ENCODE measurements at regions not wholly inside any gene's neighbourhood (a gene's known extent, or its start where the extent isn't known, plus 50 kb on each side); places are given as distances from the start of the nearest gene placed in this dataset.

DNA sequence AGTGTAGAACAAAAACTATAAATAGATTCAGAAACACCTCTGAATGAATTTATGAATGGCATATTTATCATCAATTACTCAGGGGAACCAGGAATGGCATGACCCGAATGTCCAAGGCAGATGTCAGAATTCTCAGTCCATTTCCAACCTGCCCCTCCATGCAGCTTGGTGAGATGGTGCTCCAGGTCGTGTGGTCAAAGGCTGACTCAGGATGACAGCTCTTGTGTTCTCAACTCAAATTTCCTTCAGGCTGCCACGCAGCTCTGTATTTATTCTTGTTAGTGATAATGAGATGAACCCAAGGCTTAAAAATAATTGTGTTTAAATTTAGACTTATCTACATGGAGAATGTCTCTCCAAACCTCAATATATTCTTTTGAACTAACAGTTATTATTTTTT, 146.9 kb downstream of the METTL4 start:
- WGBS, 2 experiments (ENCODE audit: low coverage in 1 of 2, low lambda C conversion rate in 2 of 2, missing lambda C conversion rate in 2 of 2), result 10 to 12% methylated on average over 3 of the region's 3 CpGs
- Histone ChIP-seq H3K36me3 (ENCODE audit: low read depth) (no peaks in the 10 kb centered on the region), H3K4me2 (ENCODE audit: unreplicated experiment) (no peak overlapping the region)

DNA sequence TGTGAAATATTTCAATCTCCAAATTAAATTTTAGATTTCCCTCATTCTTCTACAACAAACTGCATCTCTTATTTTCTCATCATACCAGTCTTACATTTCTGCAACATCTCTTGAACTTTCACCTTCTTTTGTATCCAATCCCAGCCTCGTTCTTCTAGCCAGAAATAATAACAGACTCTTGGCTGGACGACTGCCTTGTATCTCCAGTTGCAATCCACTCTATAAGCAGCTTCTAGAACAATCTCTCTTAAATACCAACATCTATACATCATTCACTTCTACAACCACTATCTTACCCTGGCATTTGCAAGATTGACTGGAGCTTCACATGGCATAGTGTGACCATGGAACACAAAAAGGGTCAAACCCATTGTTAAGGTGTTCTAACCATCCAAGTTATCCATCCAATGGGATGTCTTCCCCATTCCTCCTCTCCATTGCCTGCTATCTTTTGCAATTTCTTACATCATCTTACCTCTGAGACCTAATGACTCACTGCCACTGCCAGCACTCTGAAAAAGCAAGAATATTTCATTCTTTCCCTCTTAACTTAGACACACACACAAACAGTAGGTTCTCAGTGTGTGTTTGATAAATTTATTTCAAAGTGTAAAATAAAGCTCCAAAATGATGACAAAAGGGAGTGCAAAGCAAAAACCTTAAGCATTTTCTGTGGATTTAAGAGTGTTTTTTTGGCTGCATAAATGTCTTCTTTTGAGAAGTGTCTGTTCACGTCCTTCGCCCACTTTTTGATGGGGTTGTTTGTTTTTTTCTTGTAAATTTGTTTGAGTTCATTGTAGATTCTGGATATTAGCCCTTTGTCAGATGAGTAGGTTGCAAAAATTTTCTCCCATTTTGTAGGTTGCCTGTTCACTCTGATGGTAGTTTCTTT, 145.6 kb downstream of the METTL4 start:
- Histone ChIP-seq H3K4me3 (no peak overlapping the region), H4K20me1 (ENCODE audit: insufficient read depth) (no peaks in the 10 kb centered on the region), H3K36me3 (ENCODE audit: low read depth) (no peaks in the 10 kb centered on the region), H3K4me1 (ENCODE audit: insufficient read depth) (no peaks in the 10 kb centered on the region; the same call in 1 of the 2 replicates), H3K9me3 (ENCODE audit: low read depth) (no peaks in the 10 kb centered on the region), H3K27me3 (replicated peaks; ENCODE audit: insufficient read depth) (no peaks in the 10 kb centered on the region), H3K9ac (no peak overlapping the region), H3K4me2 (ENCODE audit: unreplicated experiment) (no peak overlapping the region), H3K9me2 (ENCODE audit: insufficient read depth) (no peaks in the 10 kb centered on the region), H2AFZ (no peak overlapping the region), H3K27ac (no peak overlapping the region), H3F3A (ENCODE audit: insufficient read depth) (no peaks in the 10 kb centered on the region), H3K79me2 (ENCODE audit: insufficient read depth) (no peaks in the 10 kb centered on the region)
- no peak for TF ChIP-seq EZH2phosphoT487 (IDR thresholded peaks at IDR 0.05; ENCODE audit: insufficient read depth, low read depth)
- no peak for TF ChIP-seq EZH2 (IDR thresholded peaks at IDR 0.05; ENCODE audit: insufficient read depth, poor library complexity, severe bottlenecking)
- peak; percentile 55 for DNase-seq
- in situ Hi-C loops (cut with MboI), result no loop called here
- WGBS, 2 experiments (ENCODE audit: low coverage in 1 of 2, low lambda C conversion rate in 2 of 2, missing lambda C conversion rate in 2 of 2), result 67% methylated on average over 4 of the region's 4 CpGs

More for the DNA sequence above, 146.9 kb downstream of the METTL4 start:
- in situ Hi-C loops (cut with MboI), result loop anchor here (25.0 kb wide), 1 partner anchor 88 kb away; no protein-coding TSS in a partner anchor
- no peaks in the 10 kb centered on the region for H3K27me3 ChIP-seq (replicated peaks; ENCODE audit: insufficient read depth)
- no peaks in the 10 kb centered on the region for H3F3A ChIP-seq (ENCODE audit: insufficient read depth)
- H4K20me1 ChIP-seq (ENCODE audit: insufficient read depth), result no peaks in the 10 kb centered on the region
- H3K9ac ChIP-seq, result no peak overlapping the region
- TF ChIP-seq EZH2 (IDR thresholded peaks at IDR 0.05; ENCODE audit: insufficient read depth, poor library complexity, severe bottlenecking), result no peak
- TF ChIP-seq EZH2phosphoT487 (IDR thresholded peaks at IDR 0.05; ENCODE audit: insufficient read depth, low read depth), result no peak
- H3K9me3 ChIP-seq (ENCODE audit: low read depth), result no peaks in the 10 kb centered on the region
- no peak overlapping the region for H3K27ac ChIP-seq
- peak; percentile 40 for DNase-seq
- H3K4me1 ChIP-seq (ENCODE audit: insufficient read depth), result no peaks in the 10 kb centered on the region; the same call in 1 of the 2 replicates
- H2AFZ ChIP-seq, result no peak overlapping the region
- no peak overlapping the region for H3K4me3 ChIP-seq
- H3K9me2 ChIP-seq (ENCODE audit: insufficient read depth), result no peaks in the 10 kb centered on the region
- H3K79me2 ChIP-seq (ENCODE audit: insufficient read depth), result no peaks in the 10 kb centered on the region

DNA sequence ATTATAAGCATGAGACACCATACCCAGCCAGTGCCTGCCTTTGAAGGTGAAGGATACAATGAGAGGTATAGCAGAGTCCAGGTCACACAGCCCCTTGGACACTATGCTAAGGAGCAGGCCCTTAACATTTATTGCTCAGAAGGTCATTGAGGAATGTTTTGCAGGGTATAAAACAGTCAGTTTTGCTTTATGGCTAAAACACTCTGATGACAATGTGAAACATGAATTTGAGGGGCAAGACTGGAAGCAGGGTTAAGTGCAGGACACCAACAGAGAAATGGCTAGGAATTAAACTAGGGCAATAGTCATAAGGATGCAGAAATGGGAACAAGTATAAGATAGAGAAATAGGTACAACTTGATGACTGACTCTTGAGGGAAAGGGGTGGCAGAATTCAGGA, 141.1 kb downstream of the METTL4 start:
- Histone ChIP-seq H3K27ac (no peak overlapping the region), H3K9me3 (ENCODE audit: low read depth) (no peaks in the 10 kb centered on the region), H3K4me2 (ENCODE audit: unreplicated experiment) (no peak overlapping the region), H3F3A (ENCODE audit: insufficient read depth) (no peaks in the 10 kb centered on the region), H3K4me1 (ENCODE audit: insufficient read depth) (no peaks in the 10 kb centered on the region), H3K27me3 (replicated peaks; ENCODE audit: insufficient read depth) (no peaks in the 10 kb centered on the region), H2AFZ (no peak overlapping the region), H4K20me1 (ENCODE audit: insufficient read depth) (no peaks in the 10 kb centered on the region), H3K79me2 (ENCODE audit: insufficient read depth) (no peaks in the 10 kb centered on the region), H3K36me3 (ENCODE audit: low read depth) (no peaks in the 10 kb centered on the region), H3K9me2 (ENCODE audit: insufficient read depth) (no peaks in the 10 kb centered on the region), H3K9ac (no peak overlapping the region), H3K4me3 (no peak overlapping the region)
- TF ChIP-seq EZH2 (IDR thresholded peaks at IDR 0.05; ENCODE audit: insufficient read depth, poor library complexity, severe bottlenecking) (no peak), EZH2phosphoT487 (IDR thresholded peaks at IDR 0.05; ENCODE audit: insufficient read depth, low read depth) (no peak)
- no peak for DNase-seq
- in situ Hi-C loops (cut with MboI), result no loop called here

DNA sequence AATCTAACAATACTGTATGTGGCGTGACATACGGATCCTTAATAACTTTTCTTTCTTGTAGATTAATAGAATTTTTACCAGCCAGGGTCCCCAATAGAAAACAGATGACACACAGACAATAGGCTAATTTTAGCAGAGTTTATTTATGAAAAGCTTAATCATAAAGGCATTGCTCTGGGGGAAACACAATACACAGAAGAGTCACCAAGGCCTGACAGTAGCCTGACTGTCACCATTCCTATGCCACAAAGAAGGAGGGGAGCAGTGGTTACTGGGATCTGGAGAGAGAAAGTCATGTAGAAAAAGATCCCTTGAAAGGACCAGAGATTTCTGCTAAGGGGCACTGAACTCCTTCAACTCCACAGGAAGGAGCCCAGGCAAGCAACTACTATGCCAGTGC, 139.5 kb downstream of the METTL4 start:
- Histone ChIP-seq H3K4me2 (ENCODE audit: unreplicated experiment) (no peak overlapping the region), H2AFZ (no peak overlapping the region)
- 30 to 39% methylated on average over 2 of the region's 2 CpGs for WGBS, 2 experiments (ENCODE audit: low coverage in 1 of 2, low lambda C conversion rate in 2 of 2, missing lambda C conversion rate in 2 of 2)

More for the DNA sequence above, 139.5 kb downstream of the METTL4 start:
- Histone ChIP-seq H3K9ac (no peak overlapping the region), H3K36me3 (ENCODE audit: low read depth) (no peaks in the 10 kb centered on the region), H3K27me3 (replicated peaks; ENCODE audit: insufficient read depth) (no peaks in the 10 kb centered on the region), H3K27ac (no peak overlapping the region), H3F3A (ENCODE audit: insufficient read depth) (no peaks in the 10 kb centered on the region), H3K4me3 (no peak overlapping the region), H4K20me1 (ENCODE audit: insufficient read depth) (no peaks in the 10 kb centered on the region), H3K9me3 (ENCODE audit: low read depth) (no peaks in the 10 kb centered on the region), H3K9me2 (ENCODE audit: insufficient read depth) (no peaks in the 10 kb centered on the region), H3K79me2 (ENCODE audit: insufficient read depth) (no peaks in the 10 kb centered on the region), H3K4me1 (ENCODE audit: insufficient read depth) (no peaks in the 10 kb centered on the region)
- TF ChIP-seq EZH2 (IDR thresholded peaks at IDR 0.05; ENCODE audit: insufficient read depth, poor library complexity, severe bottlenecking) (no peak), EZH2phosphoT487 (IDR thresholded peaks at IDR 0.05; ENCODE audit: insufficient read depth, low read depth) (no peak)
- DNase-seq, result no peak
- in situ Hi-C loops (cut with MboI), result no loop called here
